ENCODE measurements at regions not wholly inside any gene's neighbourhood (a gene's known extent, or its start where the extent isn't known, plus 50 kb on each side); places are given as distances from the start of the nearest gene placed in this dataset.

GRCh38 chr2:234204480-234204879 is 154.0 kb downstream of the SPP2 start:
- H3K4me3 ChIP-seq (ENCODE audit: low read depth, low read length): no peak overlapping the region
- TF ChIP-seq, protein P1, sequence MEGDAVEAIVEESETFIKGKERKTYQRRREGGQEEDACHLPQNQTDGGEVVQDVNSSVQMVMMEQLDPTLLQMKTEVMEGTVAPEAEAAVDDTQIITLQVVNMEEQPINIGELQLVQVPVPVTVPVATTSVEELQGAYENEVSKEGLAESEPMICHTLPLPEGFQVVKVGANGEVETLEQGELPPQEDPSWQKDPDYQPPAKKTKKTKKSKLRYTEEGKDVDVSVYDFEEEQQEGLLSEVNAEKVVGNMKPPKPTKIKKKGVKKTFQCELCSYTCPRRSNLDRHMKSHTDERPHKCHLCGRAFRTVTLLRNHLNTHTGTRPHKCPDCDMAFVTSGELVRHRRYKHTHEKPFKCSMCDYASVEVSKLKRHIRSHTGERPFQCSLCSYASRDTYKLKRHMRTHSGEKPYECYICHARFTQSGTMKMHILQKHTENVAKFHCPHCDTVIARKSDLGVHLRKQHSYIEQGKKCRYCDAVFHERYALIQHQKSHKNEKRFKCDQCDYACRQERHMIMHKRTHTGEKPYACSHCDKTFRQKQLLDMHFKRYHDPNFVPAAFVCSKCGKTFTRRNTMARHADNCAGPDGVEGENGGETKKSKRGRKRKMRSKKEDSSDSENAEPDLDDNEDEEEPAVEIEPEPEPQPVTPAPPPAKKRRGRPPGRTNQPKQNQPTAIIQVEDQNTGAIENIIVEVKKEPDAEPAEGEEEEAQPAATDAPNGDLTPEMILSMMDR (conservative IDR thresholded peaks at IDR 0.05; ENCODE audit: low read depth, low read length): no peak
- no peak for DNase-seq (ENCODE audit: low read depth)

DNA sequence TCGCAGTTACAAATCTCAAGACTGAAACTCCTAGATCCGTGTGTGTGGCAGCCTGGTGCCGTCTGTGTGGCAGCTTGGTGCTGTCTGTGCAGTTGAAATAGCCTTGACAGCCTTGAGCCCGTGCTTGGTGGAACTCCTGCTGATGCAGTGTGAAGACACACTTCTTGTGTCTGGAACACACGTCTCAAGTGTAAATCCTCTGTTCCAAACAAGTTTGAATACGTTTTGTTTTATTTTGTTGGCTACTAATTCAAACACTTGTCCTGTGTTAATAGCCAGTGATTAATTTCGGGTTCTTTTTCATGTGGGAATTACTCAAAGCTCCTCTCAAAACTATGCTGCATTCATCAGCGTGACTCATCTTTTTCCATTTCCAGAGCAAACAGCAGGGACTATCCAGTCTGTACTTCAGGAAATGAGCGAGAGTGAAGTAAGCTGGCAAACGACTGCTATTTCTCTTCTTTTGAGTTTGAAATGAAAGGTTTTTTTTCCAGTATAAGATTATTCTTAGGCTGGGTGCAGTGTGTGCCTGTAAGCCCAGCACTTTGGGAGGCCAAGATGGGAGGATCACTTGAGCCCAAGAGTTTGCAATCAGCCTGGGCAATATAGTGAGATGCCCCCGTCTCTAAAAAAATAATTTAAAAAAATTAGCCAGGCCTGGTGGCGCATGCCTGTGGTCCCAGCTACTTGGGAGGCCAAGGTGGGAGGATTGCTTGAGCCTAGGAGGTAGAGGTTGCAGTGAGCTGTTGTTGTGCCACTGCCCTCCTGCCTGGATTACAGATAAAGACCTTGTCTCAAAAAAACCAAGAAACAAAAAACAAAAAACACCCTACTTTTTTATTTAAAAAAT is 152.9 kb downstream of the SPP2 start:
- TF ChIP-seq, protein P1 (conservative IDR thresholded peaks at IDR 0.05; ENCODE audit: low read depth, low read length): no peak
- DNase-seq (ENCODE audit: low read depth): peak; percentile 96
- H3K4me3 ChIP-seq (ENCODE audit: low read depth, low read length): no peak overlapping the region

DNA sequence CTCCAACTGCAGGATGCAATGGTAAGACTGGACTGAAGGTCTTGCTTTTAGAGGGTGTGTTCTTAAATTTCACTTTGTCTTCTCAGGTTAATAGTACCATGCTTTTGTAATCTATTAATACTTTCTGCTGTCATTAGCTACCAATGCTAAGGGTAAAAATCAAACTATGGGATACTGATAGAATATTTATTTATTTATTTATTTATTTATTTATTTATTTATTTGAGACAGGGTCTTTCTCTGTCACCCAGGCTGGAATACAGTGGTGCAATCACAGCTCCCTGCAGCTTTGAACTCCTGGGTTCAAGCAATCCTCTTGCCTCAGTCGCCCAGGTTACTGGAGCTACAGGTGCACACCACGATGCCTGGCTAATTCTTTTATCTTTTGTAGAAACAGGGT is 152.1 kb downstream of the SPP2 start:
- DNase-seq (ENCODE audit: low read depth): no peak
- TF ChIP-seq, protein P1 (conservative IDR thresholded peaks at IDR 0.05; ENCODE audit: low read depth, low read length): no peak
- no peak overlapping the region for H3K4me3 ChIP-seq (ENCODE audit: low read depth, low read length)

- DNase-seq (ENCODE audit: low read depth): no peak
- no peak overlapping the region for H3K4me3 ChIP-seq (ENCODE audit: low read depth, low read length)
- TF ChIP-seq, protein P1 (conservative IDR thresholded peaks at IDR 0.05; ENCODE audit: low read depth, low read length): no peak
Measured at GRCh38 chr2:234199996-234200395, 149.5 kb downstream of the SPP2 start.

DNA sequence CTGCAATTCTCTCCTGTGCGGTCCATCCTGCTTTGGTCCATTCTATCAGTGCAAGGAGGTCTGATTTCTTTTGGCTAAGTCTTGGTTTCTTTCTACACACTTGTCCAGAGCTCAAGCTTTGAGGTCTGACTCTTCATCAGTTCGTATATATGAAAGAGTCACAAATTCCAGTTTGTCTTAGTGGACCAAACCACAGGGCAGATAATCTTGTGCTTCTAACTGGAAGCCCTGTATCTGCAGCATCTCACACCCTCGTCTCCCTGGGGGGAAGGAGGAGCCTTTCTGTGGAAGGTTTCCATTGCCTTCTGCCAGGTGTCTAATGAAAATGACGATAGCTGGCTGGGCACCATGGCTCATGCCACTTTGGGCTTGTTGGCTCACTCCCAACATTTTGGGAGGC is 148.5 kb downstream of the SPP2 start:
- TF ChIP-seq, protein P1 (conservative IDR thresholded peaks at IDR 0.05; ENCODE audit: low read depth, low read length): no peak
- no peak for DNase-seq (ENCODE audit: low read depth)

DNA sequence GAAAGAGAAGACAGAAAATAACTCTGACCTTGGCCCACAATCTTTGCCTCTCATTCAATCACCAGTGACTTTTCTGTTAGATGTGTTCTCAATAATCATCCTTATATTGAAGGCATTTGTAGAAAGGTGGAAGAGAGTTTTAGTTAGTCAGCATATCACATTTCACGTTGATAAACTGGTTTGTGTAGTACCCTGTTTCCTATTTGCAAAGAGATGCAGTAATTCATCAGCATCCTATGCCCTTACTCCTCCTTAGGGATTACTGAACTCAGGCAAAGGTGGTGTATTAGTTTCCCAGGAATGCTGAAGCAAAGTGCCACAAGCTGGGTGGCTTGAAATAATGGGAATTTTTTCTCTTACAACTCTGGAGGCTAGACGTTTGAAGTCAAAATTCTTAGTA is 145.0 kb downstream of the SPP2 start:
- TF ChIP-seq, protein P1 (conservative IDR thresholded peaks at IDR 0.05; ENCODE audit: low read depth, low read length): no peak
- DNase-seq (ENCODE audit: low read depth): no peak
- H3K4me3 ChIP-seq (ENCODE audit: low read depth, low read length): no peak overlapping the region

More for the DNA sequence above, 148.5 kb downstream of the SPP2 start:
- H3K4me3 ChIP-seq (ENCODE audit: low read depth, low read length): no peak overlapping the region
